Peyer's patch (tissue), 4 donors: ENCODE measurements at regions not wholly inside any gene's neighbourhood (a gene's known extent, or its start where the extent isn't known, plus 50 kb on each side); places are given as distances from the start of the nearest gene placed in this dataset.

ENCODE experiments used
- DNase-seq, 3 donors: peaks; one replicate each; pipeline ENCODE4 v3.0.0-alpha.2; 2017 to 2019
- H3K27ac ChIP-seq, 4 donors: fragments of 200-600 bp; sonication (generic); one replicate each; pipeline ENCODE4 v1.5.1; 2016 to 2019
- H3K27me3 ChIP-seq, 2 donors: fragments of 200-600 bp; sonication (generic); one replicate each; pipeline ENCODE4 v1.5.1; 2019
- H3K36me3 ChIP-seq, 3 donors: fragments of 200-600 bp; sonication (generic); one replicate each; pipeline ENCODE4 v1.5.1; 2016 to 2019
- H3K4me1 ChIP-seq, 4 donors: fragments of 200-600 bp; sonication (generic); one replicate each; pipeline ENCODE4 v1.5.1; 2016 to 2019
- H3K4me3 ChIP-seq, 4 donors: fragments of 200-600 bp; sonication (generic); 1 replicate in 3 of 4; 2 replicates in 1 of 4; pipeline ENCODE4 v1.5.1; 2016 to 2019; ENCODE audit warnings: mild to moderate bottlenecking in 1 of 4
- H3K9me3 ChIP-seq, 4 donors: fragments of 200-600 bp; sonication (generic); one replicate each; pipeline ENCODE4 v1.5.1; 2016 to 2019; ENCODE audit warnings: mild to moderate bottlenecking in 1 of 4
- CTCF ChIP-seq, 6 experiments: fragments of 450-650 bp in 4 of 6; fragments of 200-600 bp in 2 of 6; sonication (generic) in 1 of 6; IDR thresholded peaks; one replicate each; pipeline ENCODE4 v1.5.1; 2017 to 2019; ENCODE audit warnings: antibody characterized with exemption in 6 of 6, mild to moderate bottlenecking in 3 of 6, moderate library complexity in 1 of 6
- POLR2A ChIP-seq, 2 donors: fragments of 450-650 bp; IDR thresholded peaks; one replicate each; pipeline ENCODE4 v1.5.1; 2017; ENCODE audit warnings: antibody characterized with exemption in 2 of 2, mild to moderate bottlenecking in 2 of 2, moderate library complexity in 2 of 2

- H3K27ac ChIP-seq = no peak overlapping the region
- no peaks in the 10 kb centered on the region for H3K4me1 ChIP-seq
- TF ChIP-seq POLR2A (IDR thresholded peaks at IDR 0.05) = no peak
- TF ChIP-seq CTCF (IDR thresholded peaks at IDR 0.05) = no peak
- no peak overlapping the region for H3K4me3 ChIP-seq
- no peaks in the 10 kb centered on the region for H3K27me3 ChIP-seq
- no peaks in the 10 kb centered on the region for H3K36me3 ChIP-seq
- DNase-seq = no peak
- H3K9me3 ChIP-seq = no peaks in the 10 kb centered on the region
Observed at GRCh38 chr6:122048570-122048969, 350.9 kb upstream of the HSF2 start.

- H3K9me3 ChIP-seq = no peaks in the 10 kb centered on the region
- no peaks in the 10 kb centered on the region for H3K27me3 ChIP-seq
- H3K36me3 ChIP-seq = no peaks in the 10 kb centered on the region
- H3K27ac ChIP-seq = no peak overlapping the region
- H3K4me1 ChIP-seq = no peaks in the 10 kb centered on the region
- DNase-seq = no peak
- no peak overlapping the region for H3K4me3 ChIP-seq
- TF ChIP-seq CTCF (IDR thresholded peaks at IDR 0.05) = no peak
- TF ChIP-seq POLR2A (IDR thresholded peaks at IDR 0.05) = no peak
Observed at GRCh38 chr6:122049341-122049740, 350.1 kb upstream of the HSF2 start.

- TF ChIP-seq CTCF (IDR thresholded peaks at IDR 0.05) (no peak), POLR2A (IDR thresholded peaks at IDR 0.05) (no peak)
- H3K9me3 ChIP-seq = no peaks in the 10 kb centered on the region
- H3K27me3 ChIP-seq = no peaks in the 10 kb centered on the region
- no peak overlapping the region for H3K27ac ChIP-seq
- no peak overlapping the region for H3K4me3 ChIP-seq
- H3K36me3 ChIP-seq = no peaks in the 10 kb centered on the region
- H3K4me1 ChIP-seq = no peaks in the 10 kb centered on the region
- no peak for DNase-seq
Observed at GRCh38 chr6:122050242-122050755, 349.2 kb upstream of the HSF2 start.

GRCh38 chr6:122052346-122052900 is 347.0 kb upstream of the HSF2 start:
- TF ChIP-seq POLR2A (IDR thresholded peaks at IDR 0.05) (no peak), CTCF (IDR thresholded peaks at IDR 0.05) (no peak)
- no peak for DNase-seq
- Histone ChIP-seq H3K4me1 (no peaks in the 10 kb centered on the region), H3K27ac (no peak overlapping the region), H3K4me3 (no peak overlapping the region), H3K27me3 (no peaks in the 10 kb centered on the region), H3K36me3 (no peaks in the 10 kb centered on the region), H3K9me3 (no peaks in the 10 kb centered on the region)

GRCh38 chr6:122059918-122060317 is 339.5 kb upstream of the HSF2 start:
- Histone ChIP-seq H3K4me1 (no peaks in the 10 kb centered on the region), H3K9me3 (no peaks in the 10 kb centered on the region), H3K27ac (no peak overlapping the region), H3K27me3 (no peaks in the 10 kb centered on the region), H3K4me3 (no peak overlapping the region), H3K36me3 (no peaks in the 10 kb centered on the region)
- DNase-seq = no peak
- TF ChIP-seq POLR2A (IDR thresholded peaks at IDR 0.05) (no peak), CTCF (IDR thresholded peaks at IDR 0.05) (no peak)

GRCh38 chr6:122061855-122062254 is 337.6 kb upstream of the HSF2 start:
- H3K27me3 ChIP-seq = no peaks in the 10 kb centered on the region
- no peak for DNase-seq
- no peak overlapping the region for H3K27ac ChIP-seq

More at GRCh38 chr6:122061855-122062254, 337.6 kb upstream of the HSF2 start:
- no peaks in the 10 kb centered on the region for H3K4me1 ChIP-seq
- no peak overlapping the region for H3K4me3 ChIP-seq
- no peaks in the 10 kb centered on the region for H3K9me3 ChIP-seq
- no peaks in the 10 kb centered on the region for H3K36me3 ChIP-seq
- TF ChIP-seq CTCF (IDR thresholded peaks at IDR 0.05) (no peak), POLR2A (IDR thresholded peaks at IDR 0.05) (no peak)
